Islet precursor cell (in vitro differentiated cells): ENCODE measurements at regions not wholly inside any gene's neighbourhood (a gene's known extent, or its start where the extent isn't known, plus 50 kb on each side); places are given as distances from the start of the nearest gene placed in this dataset.
"Not testable (repeated sequence)": the region's sequence is repeated elsewhere in the genome, so short reads cannot be mapped to it uniquely, and the experiment has no call there.

Experiments
- DNase-seq: peaks from one replicate; pipeline ENCODE4 v3.0.0-alpha.2; 2018

- DNase-seq = peak; percentile 73
Measured at GRCh38 chr3:72625602-72626337, 222.5 kb downstream of the SHQ1 start.

GRCh38 chr3:72624656-72625055 is 223.6 kb downstream of the SHQ1 start:
- no peak for DNase-seq

- DNase-seq = no peak
Measured at GRCh38 chr3:72618739-72619138, 229.5 kb downstream of the SHQ1 start.

- DNase-seq = no peak
Measured at GRCh38 chr3:72617424-72618024, 230.7 kb downstream of the SHQ1 start.

- DNase-seq = no peak
Measured at GRCh38 chr3:72615776-72616175, 232.5 kb downstream of the SHQ1 start.

- no peak for DNase-seq
Measured at GRCh38 chr3:72615182-72615581, 233.1 kb downstream of the SHQ1 start.

- no peak for DNase-seq
Measured at GRCh38 chr3:72614394-72615074, 233.7 kb downstream of the SHQ1 start.

- no peak for DNase-seq
Measured at GRCh38 chr3:72613871-72614270, 234.4 kb downstream of the SHQ1 start.

- DNase-seq = not testable (repeated sequence)
Measured at GRCh38 chr3:72609114-72609513, 239.1 kb downstream of the SHQ1 start.

GRCh38 chr3:72606005-72606800 is 242.0 kb downstream of the SHQ1 start:
- DNase-seq = peak; percentile 93

GRCh38 chr3:72604328-72604727 is 243.9 kb downstream of the SHQ1 start:
- no peak for DNase-seq

- DNase-seq = no peak
Measured at GRCh38 chr3:72601983-72602750, 246.1 kb downstream of the SHQ1 start.

GRCh38 chr3:72601060-72601459 is 247.2 kb downstream of the SHQ1 start:
- DNase-seq = no peak

GRCh38 chr3:72597756-72598195 is 250.5 kb downstream of the SHQ1 start:
- no peak for DNase-seq

GRCh38 chr3:72597043-72597442 is 251.2 kb downstream of the SHQ1 start:
- no peak for DNase-seq

GRCh38 chr3:72595927-72596610 is 252.2 kb downstream of the SHQ1 start:
- DNase-seq = peak; percentile 84

GRCh38 chr3:72595376-72595775 is 252.9 kb downstream of the SHQ1 start:
- peak; percentile 69 for DNase-seq

- peak; percentile 72 for DNase-seq
Measured at GRCh38 chr3:72594615-72595215, 253.5 kb downstream of the SHQ1 start.

- DNase-seq = no peak
Measured at GRCh38 chr3:72593881-72594397, 254.3 kb downstream of the SHQ1 start.

- peak; percentile 97 for DNase-seq
Measured at GRCh38 chr3:72591522-72592421, 256.5 kb downstream of the SHQ1 start.
